ENCODE measurements at regions not wholly inside any gene's neighbourhood (a gene's known extent, or its start where the extent isn't known, plus 50 kb on each side); places are given as distances from the start of the nearest gene placed in this dataset.

DNA sequence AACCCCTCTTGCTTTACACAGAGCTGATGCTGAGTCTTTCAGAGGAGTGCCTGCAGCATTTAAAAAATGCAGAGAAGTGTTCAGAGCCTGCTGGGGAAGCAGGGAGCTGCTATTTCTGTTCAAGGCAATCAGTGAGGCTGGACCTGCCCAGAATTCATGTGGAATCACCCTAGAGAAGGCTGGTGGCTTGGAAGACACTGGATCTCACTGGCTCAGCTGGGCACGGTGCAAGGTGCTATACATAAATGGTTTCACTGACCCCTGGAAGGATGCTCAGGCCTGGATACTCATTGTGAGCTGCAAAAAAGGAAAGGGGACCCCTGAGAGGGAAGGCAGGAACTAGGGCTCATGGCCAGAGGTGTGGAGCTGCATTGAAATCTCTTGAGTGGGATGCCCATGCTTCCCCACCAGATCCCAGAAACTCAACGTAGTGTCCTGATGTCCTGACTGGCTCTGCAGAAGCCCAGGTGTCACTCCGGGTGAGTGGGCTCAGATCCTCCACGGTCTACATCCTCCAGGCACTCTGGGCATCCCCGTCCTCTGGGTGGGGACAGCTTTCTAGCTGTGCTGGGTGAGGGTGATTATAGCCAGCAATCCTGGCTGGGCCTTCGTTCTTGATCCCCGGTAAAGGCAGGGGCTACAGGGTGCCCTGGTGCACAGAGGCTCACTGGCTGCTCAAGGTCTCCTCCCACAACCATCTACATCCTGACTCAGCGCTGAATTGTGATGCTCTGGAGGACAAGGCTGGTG lies 77.2 kb upstream of the TNS3 start:
- TF ChIP-seq, protein P1, sequence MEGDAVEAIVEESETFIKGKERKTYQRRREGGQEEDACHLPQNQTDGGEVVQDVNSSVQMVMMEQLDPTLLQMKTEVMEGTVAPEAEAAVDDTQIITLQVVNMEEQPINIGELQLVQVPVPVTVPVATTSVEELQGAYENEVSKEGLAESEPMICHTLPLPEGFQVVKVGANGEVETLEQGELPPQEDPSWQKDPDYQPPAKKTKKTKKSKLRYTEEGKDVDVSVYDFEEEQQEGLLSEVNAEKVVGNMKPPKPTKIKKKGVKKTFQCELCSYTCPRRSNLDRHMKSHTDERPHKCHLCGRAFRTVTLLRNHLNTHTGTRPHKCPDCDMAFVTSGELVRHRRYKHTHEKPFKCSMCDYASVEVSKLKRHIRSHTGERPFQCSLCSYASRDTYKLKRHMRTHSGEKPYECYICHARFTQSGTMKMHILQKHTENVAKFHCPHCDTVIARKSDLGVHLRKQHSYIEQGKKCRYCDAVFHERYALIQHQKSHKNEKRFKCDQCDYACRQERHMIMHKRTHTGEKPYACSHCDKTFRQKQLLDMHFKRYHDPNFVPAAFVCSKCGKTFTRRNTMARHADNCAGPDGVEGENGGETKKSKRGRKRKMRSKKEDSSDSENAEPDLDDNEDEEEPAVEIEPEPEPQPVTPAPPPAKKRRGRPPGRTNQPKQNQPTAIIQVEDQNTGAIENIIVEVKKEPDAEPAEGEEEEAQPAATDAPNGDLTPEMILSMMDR (IDR thresholded peaks at IDR 0.05; ENCODE audit: poor library complexity, severe bottlenecking) = no peak
- TF ChIP-seq TAF1 (IDR thresholded peaks at IDR 0.05; ENCODE audit: low read depth) = no peak
- no peak for TF ChIP-seq POLR2AphosphoS5 (IDR thresholded peaks at IDR 0.05)

Data from neural cell (in vitro differentiated cells).